ENCODE measurements at regions not wholly inside any gene's neighbourhood (a gene's known extent, or its start where the extent isn't known, plus 50 kb on each side); places are given as distances from the start of the nearest gene placed in this dataset.
"Not testable (repeated sequence)": the region's sequence is repeated elsewhere in the genome, so short reads cannot be mapped to it uniquely, and the experiment has no call there.

GRCh38 chr3:40907907-40908465, 291.3 kb upstream of the CTNNB1 start:
- TF ChIP-seq, protein P1, sequence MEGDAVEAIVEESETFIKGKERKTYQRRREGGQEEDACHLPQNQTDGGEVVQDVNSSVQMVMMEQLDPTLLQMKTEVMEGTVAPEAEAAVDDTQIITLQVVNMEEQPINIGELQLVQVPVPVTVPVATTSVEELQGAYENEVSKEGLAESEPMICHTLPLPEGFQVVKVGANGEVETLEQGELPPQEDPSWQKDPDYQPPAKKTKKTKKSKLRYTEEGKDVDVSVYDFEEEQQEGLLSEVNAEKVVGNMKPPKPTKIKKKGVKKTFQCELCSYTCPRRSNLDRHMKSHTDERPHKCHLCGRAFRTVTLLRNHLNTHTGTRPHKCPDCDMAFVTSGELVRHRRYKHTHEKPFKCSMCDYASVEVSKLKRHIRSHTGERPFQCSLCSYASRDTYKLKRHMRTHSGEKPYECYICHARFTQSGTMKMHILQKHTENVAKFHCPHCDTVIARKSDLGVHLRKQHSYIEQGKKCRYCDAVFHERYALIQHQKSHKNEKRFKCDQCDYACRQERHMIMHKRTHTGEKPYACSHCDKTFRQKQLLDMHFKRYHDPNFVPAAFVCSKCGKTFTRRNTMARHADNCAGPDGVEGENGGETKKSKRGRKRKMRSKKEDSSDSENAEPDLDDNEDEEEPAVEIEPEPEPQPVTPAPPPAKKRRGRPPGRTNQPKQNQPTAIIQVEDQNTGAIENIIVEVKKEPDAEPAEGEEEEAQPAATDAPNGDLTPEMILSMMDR (IDR thresholded peaks at IDR 0.05) = not testable (repeated sequence)
- TF ChIP-seq POLR2A (IDR thresholded peaks at IDR 0.05) = not testable (repeated sequence)

Measured in thyroid gland (tissue), 4 donors.